H1 (cell line): ENCODE measurements at regions not wholly inside any gene's neighbourhood (a gene's known extent, or its start where the extent isn't known, plus 50 kb on each side); places are given as distances from the start of the nearest gene placed in this dataset.

Experiments used
- ATF2 ChIP-seq: IDR thresholded peaks from 2 replicates; pipeline ENCODE4 v1.6.1; 2012; ENCODE audit warnings: low read length, inconsistent platforms
- CHD2 ChIP-seq: IDR thresholded peaks from 2 replicates; pipeline ENCODE4 v1.6.1; 2012; ENCODE audit warnings: low read length, improper control_type of control experiment
- PHF8 ChIP-seq: fragments of 200-600 bp; sonication (generic); conservative IDR thresholded peaks from 2 replicates; pipeline ENCODE4 v1.7.1; 2012; ENCODE audit warnings: low read depth, mild to moderate bottlenecking, inconsistent platforms, low read length, moderate library complexity
- RNF2 ChIP-seq: fragments of 200-900, 300-1000 bp; sonication (generic); IDR thresholded peaks from 2 replicates; pipeline ENCODE4 v1.7.1; 2016; ENCODE audit warnings: borderline replicate concordance, low read depth, mild to moderate bottlenecking, antibody characterized with exemption, low read length; ENCODE audit not compliant: poor library complexity, severe bottlenecking; ENCODE audit errors: missing control alignments

GRCh38 chr12:42992826-42993225, 403.3 kb upstream of the PRICKLE1 start (continued):
- TF ChIP-seq ATF2 (no peak), RNF2 (no peak), CHD2 (no peak), PHF8 (no peak)
